Sigmoid colon (tissue), 6 donors: ENCODE measurements at regions not wholly inside any gene's neighbourhood (a gene's known extent, or its start where the extent isn't known, plus 50 kb on each side); places are given as distances from the start of the nearest gene placed in this dataset.

Experiments
- DNase-seq: peaks from one replicate; pipeline ENCODE4 v3.0.0-alpha.2; 2019
- H3K27ac ChIP-seq, 4 donors: fragments of 200-600 bp; sonication (generic); one replicate each; pipeline ENCODE4 v1.5.1; 2016 to 2019; ENCODE audit warnings: mild to moderate bottlenecking in 1 of 4
- H3K27me3 ChIP-seq, 3 donors: fragments of 200-600 bp; sonication (generic); one replicate each; pipeline ENCODE4 v1.5.1; 2019; ENCODE audit warnings: mild to moderate bottlenecking in 1 of 3
- H3K36me3 ChIP-seq, 4 donors: fragments of 200-600 bp; sonication (generic); one replicate each; pipeline ENCODE4 v1.5.1; 2016 to 2019
- H3K4me1 ChIP-seq, 4 donors: fragments of 200-600 bp; sonication (generic); one replicate each; pipeline ENCODE4 v1.5.1; 2017 to 2019
- H3K4me3 ChIP-seq, 4 donors: fragments of 200-600 bp; sonication (generic); one replicate each; pipeline ENCODE4 v1.5.1; 2017 to 2019; ENCODE audit warnings: mild to moderate bottlenecking in 2 of 4, moderate library complexity in 1 of 4
- H3K9me3 ChIP-seq, 4 donors: fragments of 200-600 bp in 3 of 4; sonication (generic) in 3 of 4; one replicate each; pipeline versions ENCODE4 v1.5.1 to v1.6.1; 2013 to 2019
- CTCF ChIP-seq, 4 experiments: fragments of 450-650 bp in 3 of 4; fragments of 200-600 bp in 1 of 4; IDR thresholded peaks; one replicate each; pipeline ENCODE4 v1.5.1; 2016 to 2019; ENCODE audit warnings: antibody characterized with exemption in 4 of 4, mild to moderate bottlenecking in 3 of 4, moderate library complexity in 2 of 4
- EP300 ChIP-seq, 4 donors: sonication (generic); formaldehyde crosslinking; IDR thresholded peaks; one replicate each; pipeline ENCODE4 v1.6.1; 2017; ENCODE audit warnings: antibody characterized with exemption in 4 of 4
- POLR2A ChIP-seq, 2 donors: fragments of 450-650 bp; IDR thresholded peaks; one replicate each; pipeline ENCODE4 v1.6.1; 2016; ENCODE audit warnings: antibody characterized with exemption in 2 of 2, mild to moderate bottlenecking in 2 of 2, moderate library complexity in 2 of 2
- POLR2AphosphoS5 ChIP-seq, 4 donors: sonication (generic); formaldehyde crosslinking; IDR thresholded peaks; one replicate each; pipeline ENCODE4 v1.6.1; 2017; ENCODE audit warnings: antibody characterized with exemption in 4 of 4
- WGBS, 2 donors: extraction: QIAGEN DNeasy Blood & Tissue Kit; methylation state at CpG; one replicate each; pipeline ENCODE4 v1.1.7; 2013; 5-methylcytosine and 5-hydroxymethylcytosine counted together
- intact Hi-C: fragments of 100-400 bp; cut with DNase I; formaldehyde crosslinking; loops from one replicate; pipeline ENCODE4 v1.15.1; 2023
- donor health status: healthy with polysubstance abuse.
- donor health status: healthy.

DNA sequence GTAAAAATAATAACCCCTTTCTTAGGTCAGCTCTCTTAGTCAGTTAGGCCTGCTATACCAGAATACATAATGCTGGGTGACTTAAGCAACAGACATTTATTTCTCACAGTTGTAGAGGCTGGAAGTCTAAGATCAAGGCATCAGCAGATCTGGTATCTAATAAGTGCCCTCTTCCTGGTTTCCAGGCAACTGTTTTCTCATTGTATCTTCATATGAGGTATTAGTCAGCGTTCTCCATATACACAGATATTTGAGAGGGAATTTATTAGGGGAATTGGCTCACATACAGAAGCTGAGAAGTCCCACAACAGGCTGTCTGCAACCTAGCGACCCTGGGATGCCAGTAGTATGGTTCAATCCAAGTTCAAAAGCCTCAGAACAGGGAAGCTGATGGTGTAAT lies 896.0 kb downstream of the GALC start:
- no peak for DNase-seq
- whole genome bisulfite sequencing, 2 donors, result 26 to 54% methylated on average over 2 of the region's 2 CpGs
- H3K27ac ChIP-seq, result no peak overlapping the region
- H3K27me3 ChIP-seq, result no peaks in the 10 kb centered on the region
- H3K9me3 ChIP-seq, result no peaks in the 10 kb centered on the region
- no peaks in the 10 kb centered on the region for H3K36me3 ChIP-seq
- intact Hi-C loops, result no loop called here
- TF ChIP-seq EP300 (IDR thresholded peaks at IDR 0.05), result no peak
- peaks cover 0 to 22% (median 0%) of the 10 kb centered on the region in 4 donors for H3K4me1 ChIP-seq
- H3K4me3 ChIP-seq, result no peak overlapping the region

GRCh38 chr14:87094913-87095312 lies 898.1 kb downstream of the GALC start:
- intact Hi-C loops, result no loop called here
- Histone ChIP-seq H3K9me3 (no peaks in the 10 kb centered on the region), H3K27me3 (no peaks in the 10 kb centered on the region), H3K4me3 (no peak overlapping the region), H3K36me3 (no peaks in the 10 kb centered on the region), H3K27ac (no peak overlapping the region), H3K4me1 (peaks cover 0 to 22% (median 0%) of the 10 kb centered on the region in 4 donors)
- WGBS, 2 donors, result 71 to 80% methylated on average over 2 of the region's 2 CpGs
- TF ChIP-seq POLR2A (IDR thresholded peaks at IDR 0.05) (no peak), POLR2AphosphoS5 (IDR thresholded peaks at IDR 0.05) (no peak), CTCF (IDR thresholded peaks at IDR 0.05) (no peak), EP300 (IDR thresholded peaks at IDR 0.05) (no peak)
- no peak for DNase-seq

- intact Hi-C loops, result no loop called here
- Histone ChIP-seq H3K4me1 (no peaks in the 10 kb centered on the region), H3K9me3 (no peaks in the 10 kb centered on the region), H3K27me3 (no peaks in the 10 kb centered on the region), H3K4me3 (no peak overlapping the region), H3K27ac (no peak overlapping the region), H3K36me3 (no peaks in the 10 kb centered on the region)
- TF ChIP-seq EP300 (IDR thresholded peaks at IDR 0.05) (no peak), POLR2A (IDR thresholded peaks at IDR 0.05) (no peak), POLR2AphosphoS5 (IDR thresholded peaks at IDR 0.05) (no peak), CTCF (IDR thresholded peaks at IDR 0.05) (no peak)
- DNase-seq, result no peak
- WGBS, 2 donors, result 45% methylated on average over 3 of the region's 3 CpGs
Observed at GRCh38 chr14:87088588-87088987, 904.4 kb downstream of the GALC start.

DNA sequence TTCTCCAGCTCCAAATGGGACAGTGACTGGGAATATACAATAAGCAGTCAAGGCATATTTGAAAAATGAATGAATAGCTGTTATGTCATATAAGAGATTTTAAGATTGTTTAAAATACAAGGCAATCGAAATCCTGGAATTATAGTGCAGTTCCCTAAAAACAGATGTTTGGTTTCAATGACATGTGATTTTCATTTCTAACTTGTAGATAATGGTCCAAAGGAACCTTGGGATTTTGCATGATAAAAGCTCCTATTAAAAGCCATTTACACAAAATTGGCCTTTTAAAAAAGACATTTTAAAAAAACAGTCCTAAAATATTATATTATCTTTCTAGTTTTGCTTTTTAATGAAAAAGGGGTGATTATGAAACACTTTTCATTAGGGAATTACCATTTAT lies 905.1 kb downstream of the GALC start:
- no peak for TF ChIP-seq POLR2AphosphoS5 (IDR thresholded peaks at IDR 0.05)
- TF ChIP-seq CTCF (IDR thresholded peaks at IDR 0.05), result no peak
- TF ChIP-seq POLR2A (IDR thresholded peaks at IDR 0.05), result no peak
- no peak for TF ChIP-seq EP300 (IDR thresholded peaks at IDR 0.05)
- DNase-seq, result no peak
- Histone ChIP-seq H3K4me3 (no peak overlapping the region), H3K4me1 (no peaks in the 10 kb centered on the region), H3K36me3 (no peaks in the 10 kb centered on the region), H3K27ac (no peak overlapping the region), H3K9me3 (no peaks in the 10 kb centered on the region), H3K27me3 (no peaks in the 10 kb centered on the region)
- intact Hi-C loops, result no loop called here
- 60 to 77% methylated on average over 1 of the region's 1 CpG for WGBS, 2 donors

DNA sequence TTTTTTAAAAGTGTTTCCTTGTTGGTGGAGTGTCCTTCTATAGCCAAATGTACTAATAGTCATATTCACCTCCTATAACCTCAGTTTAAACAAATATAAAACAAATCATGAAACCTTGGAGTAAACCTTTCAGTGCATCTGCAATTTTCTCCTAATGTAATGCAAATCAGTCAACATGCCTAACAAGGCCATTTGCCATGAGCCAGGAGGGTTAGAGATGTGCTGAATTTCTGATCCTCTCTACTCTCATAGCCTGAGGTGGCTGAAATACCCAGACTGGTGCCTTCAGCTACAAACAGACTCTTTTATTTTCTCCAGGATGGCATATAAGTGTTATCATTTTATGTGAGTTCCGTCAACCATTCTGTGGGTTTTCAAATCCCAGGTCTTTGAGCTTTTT lies 908.1 kb downstream of the GALC start:
- intact Hi-C loops, result no loop called here
- DNase-seq, result no peak
- H3K36me3 ChIP-seq, result no peaks in the 10 kb centered on the region
- H3K27me3 ChIP-seq, result no peaks in the 10 kb centered on the region
- no peak for TF ChIP-seq POLR2AphosphoS5 (IDR thresholded peaks at IDR 0.05)
- TF ChIP-seq EP300 (IDR thresholded peaks at IDR 0.05), result no peak
- no peak for TF ChIP-seq POLR2A (IDR thresholded peaks at IDR 0.05)
- TF ChIP-seq CTCF (IDR thresholded peaks at IDR 0.05), result no peak
- no peaks in the 10 kb centered on the region for H3K9me3 ChIP-seq
- H3K27ac ChIP-seq, result no peak overlapping the region
- WGBS, 2 donors, result 96 to 98% methylated on average over 1 of the region's 1 CpG
- H3K4me3 ChIP-seq, result no peak overlapping the region
- no peaks in the 10 kb centered on the region for H3K4me1 ChIP-seq
